GM21723 (cell line): ENCODE measurements at regions not wholly inside any gene's neighbourhood (a gene's known extent, or its start where the extent isn't known, plus 50 kb on each side); places are given as distances from the start of the nearest gene placed in this dataset.
"Not testable (repeated sequence)": the region's sequence is repeated elsewhere in the genome, so short reads cannot be mapped to it uniquely, and the experiment has no call there.

ENCODE experiments used
- ATAC-seq: cut with Tn5 transposase; IDR thresholded peaks from one replicate; pipeline ENCODE4 v1.9.1; 2021; ENCODE audit warnings: mild to moderate bottlenecking, moderate library complexity; ENCODE audit not compliant: unreplicated experiment

- not testable (repeated sequence) for ATAC-seq
These were observed 81.1 kb downstream of the THSD1 start for GRCh38 chr13:52324831-52325230.

GRCh38 chr13:52319876-52320275 lies 86.1 kb downstream of the THSD1 start:
- no peak for ATAC-seq

GRCh38 chr13:52309833-52310232 lies 96.1 kb downstream of the THSD1 start:
- ATAC-seq = not testable (repeated sequence)

- ATAC-seq = not testable (repeated sequence)
These were observed 99.6 kb downstream of the THSD1 start for GRCh38 chr13:52306336-52306735.

- ATAC-seq = not testable (repeated sequence)
These were observed 102.9 kb downstream of the THSD1 start for GRCh38 chr13:52303098-52303497.

GRCh38 chr13:52302688-52303087 lies 103.3 kb downstream of the THSD1 start:
- ATAC-seq = not testable (repeated sequence)

GRCh38 chr13:52301810-52302400 lies 104.1 kb downstream of the THSD1 start:
- not testable (repeated sequence) for ATAC-seq

GRCh38 chr13:52298079-52298661 lies 107.8 kb downstream of the THSD1 start:
- ATAC-seq = not testable (repeated sequence)

GRCh38 chr13:52288891-52289290 lies 117.1 kb downstream of the THSD1 start:
- ATAC-seq = not testable (repeated sequence)

GRCh38 chr13:52281387-52281786 lies 122.0 kb upstream of the NEK3 start:
- not testable (repeated sequence) for ATAC-seq

GRCh38 chr13:52279408-52279807 lies 120.0 kb upstream of the NEK3 start:
- ATAC-seq = not testable (repeated sequence)

- not testable (repeated sequence) for ATAC-seq
These were observed 94.9 kb upstream of the NEK3 start for GRCh38 chr13:52254299-52254698.

- ATAC-seq = peak; percentile 85
These were observed 81.4 kb upstream of the NEK3 start for GRCh38 chr13:52240752-52241151.

- ATAC-seq = peak; percentile 81
These were observed 76.7 kb upstream of the NEK3 start for GRCh38 chr13:52235900-52236595.

- ATAC-seq = not testable (repeated sequence)
These were observed 75.5 kb upstream of the NEK3 start for GRCh38 chr13:52234928-52235327.

GRCh38 chr13:52223063-52223462 lies 63.7 kb upstream of the NEK3 start:
- not testable (repeated sequence) for ATAC-seq

- ATAC-seq = not testable (repeated sequence)
These were observed 54.5 kb upstream of the NEK3 start for GRCh38 chr13:52213920-52214319.

- ATAC-seq = not testable (repeated sequence)
These were observed 53.5 kb upstream of the NEK3 start for GRCh38 chr13:52212886-52213285.

- not testable (repeated sequence) for ATAC-seq
These were observed 52.0 kb upstream of the NEK3 start for GRCh38 chr13:52211416-52211776.

- ATAC-seq = not testable (repeated sequence)
These were observed 51.4 kb upstream of the NEK3 start for GRCh38 chr13:52210564-52211415.
